22Rv1 (cell line): ENCODE measurements at regions not wholly inside any gene's neighbourhood (a gene's known extent, or its start where the extent isn't known, plus 50 kb on each side); places are given as distances from the start of the nearest gene placed in this dataset.
"Not testable (repeated sequence)": the region's sequence is repeated elsewhere in the genome, so short reads cannot be mapped to it uniquely, and the experiment has no call there.

ENCODE experiments used
- H3K27ac ChIP-seq: fragments of 450-650 bp; 2 replicates; pipeline ENCODE4 v1.5.1; 2017
- ZFX ChIP-seq: fragments of 450-650 bp; IDR thresholded peaks from 2 replicates; pipeline ENCODE4 v1.6.1; 2017; ENCODE audit warnings: antibody characterized with exemption, borderline replicate concordance
- TF ChIP-seq, protein P1 (sequence below): fragments of 450-650 bp; IDR thresholded peaks from 2 replicates; pipeline ENCODE4 v1.5.1; 2017; ENCODE audit warnings: mild to moderate bottlenecking

DNA sequence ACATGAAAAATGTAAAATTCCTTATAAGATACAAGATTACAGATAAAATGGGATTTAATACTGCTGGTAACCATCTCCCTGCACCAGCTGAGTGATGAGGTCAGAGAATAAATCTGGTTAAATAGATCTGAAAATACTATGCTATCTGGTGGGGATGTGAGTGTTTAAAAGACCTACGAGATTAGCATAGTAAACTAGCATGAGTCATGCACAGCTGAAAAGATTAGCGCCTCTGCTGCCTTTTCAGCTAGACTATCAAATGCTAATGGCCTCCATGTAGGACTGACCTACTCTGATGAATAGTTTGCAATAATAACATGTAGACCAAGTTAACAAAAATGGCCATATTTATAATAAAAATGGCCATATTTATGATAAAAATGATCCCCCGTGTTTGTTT lies 553.3 kb downstream of the C6orf118 start:
- no peak overlapping the region for H3K27ac ChIP-seq
- TF ChIP-seq, protein P1, sequence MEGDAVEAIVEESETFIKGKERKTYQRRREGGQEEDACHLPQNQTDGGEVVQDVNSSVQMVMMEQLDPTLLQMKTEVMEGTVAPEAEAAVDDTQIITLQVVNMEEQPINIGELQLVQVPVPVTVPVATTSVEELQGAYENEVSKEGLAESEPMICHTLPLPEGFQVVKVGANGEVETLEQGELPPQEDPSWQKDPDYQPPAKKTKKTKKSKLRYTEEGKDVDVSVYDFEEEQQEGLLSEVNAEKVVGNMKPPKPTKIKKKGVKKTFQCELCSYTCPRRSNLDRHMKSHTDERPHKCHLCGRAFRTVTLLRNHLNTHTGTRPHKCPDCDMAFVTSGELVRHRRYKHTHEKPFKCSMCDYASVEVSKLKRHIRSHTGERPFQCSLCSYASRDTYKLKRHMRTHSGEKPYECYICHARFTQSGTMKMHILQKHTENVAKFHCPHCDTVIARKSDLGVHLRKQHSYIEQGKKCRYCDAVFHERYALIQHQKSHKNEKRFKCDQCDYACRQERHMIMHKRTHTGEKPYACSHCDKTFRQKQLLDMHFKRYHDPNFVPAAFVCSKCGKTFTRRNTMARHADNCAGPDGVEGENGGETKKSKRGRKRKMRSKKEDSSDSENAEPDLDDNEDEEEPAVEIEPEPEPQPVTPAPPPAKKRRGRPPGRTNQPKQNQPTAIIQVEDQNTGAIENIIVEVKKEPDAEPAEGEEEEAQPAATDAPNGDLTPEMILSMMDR: no peak
- TF ChIP-seq ZFX: no peak

DNA sequence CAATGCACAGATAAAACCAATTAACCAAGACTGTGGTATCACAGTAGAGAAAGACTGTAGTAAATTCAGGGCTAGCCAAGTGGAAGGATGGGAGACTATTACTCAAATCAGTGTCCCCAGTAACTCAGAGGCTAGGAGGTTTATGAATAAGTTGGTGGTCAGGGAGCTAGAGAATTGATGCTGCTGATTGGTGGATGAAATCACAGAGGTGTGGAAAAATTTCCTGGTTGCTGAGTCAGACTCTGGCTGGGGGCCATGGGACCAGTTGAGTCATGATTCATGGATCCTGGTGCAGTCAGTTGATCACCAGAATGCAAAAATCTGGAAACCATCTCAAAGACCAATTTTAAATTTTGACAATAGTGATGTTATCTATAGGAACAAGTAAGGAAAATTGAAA lies 555.9 kb downstream of the C6orf118 start:
- TF ChIP-seq, protein P1: no peak
- TF ChIP-seq ZFX: no peak
- H3K27ac ChIP-seq: no peak overlapping the region

DNA sequence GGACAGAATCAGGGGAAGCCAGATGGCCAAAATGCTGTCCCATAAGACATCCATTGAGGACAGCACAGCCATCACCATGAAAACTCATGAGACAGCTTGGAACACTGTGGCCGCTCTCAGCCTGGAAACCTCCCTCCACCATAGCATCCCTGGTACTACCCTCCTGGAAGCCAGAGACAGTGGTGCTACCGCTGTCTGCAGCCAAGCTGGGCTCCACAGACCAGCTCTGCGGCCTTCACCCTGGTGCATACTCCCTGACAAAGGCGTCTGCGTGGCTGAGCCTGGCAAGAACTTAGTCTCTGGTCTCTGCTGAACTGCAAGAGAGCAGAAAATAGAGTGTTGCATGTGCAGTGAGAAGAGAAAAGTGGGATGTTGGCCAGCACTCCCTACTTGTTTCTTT lies 558.0 kb downstream of the C6orf118 start:
- no peak overlapping the region for H3K27ac ChIP-seq
- TF ChIP-seq, protein P1: no peak
- no peak for TF ChIP-seq ZFX

DNA sequence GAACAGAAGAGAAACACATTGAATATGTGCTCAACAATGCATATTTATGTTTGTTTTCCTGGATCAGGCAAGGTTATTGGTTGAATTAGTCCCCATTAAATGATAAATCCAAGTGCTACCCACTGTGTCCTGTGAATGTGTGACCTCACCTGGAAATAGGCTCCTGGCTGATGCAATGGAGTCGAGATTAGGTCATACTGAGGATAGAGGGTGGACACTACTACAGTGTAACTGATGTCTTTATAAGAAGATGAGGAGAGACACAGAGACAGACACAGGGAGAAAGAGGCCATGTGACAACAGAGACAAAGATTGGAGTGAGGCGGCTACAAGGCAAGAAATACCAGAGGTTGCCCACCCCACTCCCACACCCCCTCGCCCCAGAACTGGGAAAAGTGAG lies 559.3 kb downstream of the C6orf118 start:
- TF ChIP-seq, protein P1: no peak
- no peak for TF ChIP-seq ZFX
- H3K27ac ChIP-seq: no peak overlapping the region

DNA sequence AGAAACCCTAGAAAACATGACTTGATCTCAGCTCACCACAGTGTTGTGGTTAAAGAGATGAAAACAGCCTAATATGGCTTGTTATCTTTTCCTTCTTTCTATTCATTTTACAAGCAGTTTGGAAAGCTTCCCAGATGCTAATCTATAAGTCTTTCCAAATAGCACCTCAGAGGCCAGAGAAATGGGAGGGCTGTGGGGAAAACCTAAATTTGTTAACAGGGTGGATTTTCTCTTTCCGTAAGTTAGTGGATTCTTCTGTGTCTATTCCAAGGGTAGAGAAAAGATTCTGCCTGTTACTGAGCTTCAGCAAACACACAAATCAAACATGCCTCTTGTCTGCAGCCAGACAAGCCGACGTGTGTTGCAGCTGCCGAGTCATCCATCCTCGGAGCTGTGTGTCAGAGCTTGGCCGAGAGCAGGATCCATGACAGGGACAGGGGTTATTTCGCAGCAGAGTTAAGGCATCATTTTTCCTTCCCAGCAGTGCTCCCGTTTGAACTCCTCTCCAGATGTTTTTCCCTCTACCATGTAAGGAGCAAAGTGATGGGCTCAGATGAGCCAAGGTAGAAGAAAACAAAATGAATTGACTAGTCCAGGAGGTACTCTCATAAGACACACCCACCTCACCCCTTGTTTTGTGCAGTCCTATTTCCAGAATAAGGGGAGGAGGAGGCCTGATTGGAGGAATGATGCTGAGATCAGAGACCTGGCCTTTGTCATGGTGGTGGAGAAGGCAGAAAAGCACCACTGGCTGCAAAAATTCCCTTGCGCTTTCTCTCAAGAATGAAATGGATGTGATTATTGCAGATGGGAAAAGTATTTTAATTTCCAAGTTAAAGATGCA lies 560.0 kb downstream of the C6orf118 start:
- H3K27ac ChIP-seq: no peak overlapping the region
- TF ChIP-seq ZFX: no peak

DNA sequence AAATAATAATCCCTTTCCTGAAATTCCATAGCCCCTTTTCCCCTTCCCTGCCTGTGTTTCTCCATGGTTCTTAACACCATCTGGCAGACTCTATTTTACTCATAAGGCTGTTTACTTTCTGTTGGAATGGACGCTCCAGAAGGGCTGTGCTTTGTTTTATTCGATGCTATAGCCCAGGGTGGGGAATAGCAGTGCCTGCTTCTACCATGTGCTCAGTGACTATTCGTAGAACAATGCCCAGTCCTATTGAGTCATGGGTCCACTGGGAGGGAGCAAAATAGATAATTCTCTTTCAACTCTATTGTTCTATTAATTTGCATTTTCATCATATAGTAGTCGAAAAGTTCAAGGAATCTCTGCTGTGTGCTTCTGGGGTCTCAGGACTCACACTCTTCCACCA lies 565.1 kb downstream of the C6orf118 start:
- H3K27ac ChIP-seq: no peak overlapping the region
- TF ChIP-seq, protein P1: no peak
- no peak for TF ChIP-seq ZFX

DNA sequence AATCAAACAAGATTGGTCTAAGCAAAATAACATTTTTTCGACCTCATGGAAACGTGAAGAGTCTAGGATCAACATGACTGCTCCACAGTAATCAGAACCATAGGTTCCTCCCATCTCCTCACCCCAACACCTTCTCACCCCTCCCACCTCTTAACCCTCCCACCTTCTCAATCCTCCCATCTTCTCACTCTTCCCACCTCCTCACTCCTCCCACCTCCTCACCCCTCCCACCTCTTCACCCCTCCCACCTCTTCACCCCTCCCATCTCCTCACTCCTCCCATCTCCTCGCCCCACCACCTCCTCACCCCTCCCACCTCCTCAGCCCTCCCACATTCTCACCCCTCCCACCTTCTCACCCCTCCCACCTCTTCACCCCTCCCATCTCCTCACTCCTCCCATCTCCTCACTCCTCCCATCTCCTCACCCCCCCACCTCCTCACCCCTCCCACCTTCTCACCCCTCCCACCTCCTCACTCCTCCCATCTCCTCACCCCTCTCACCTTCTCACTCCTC lies 567.4 kb downstream of the C6orf118 start:
- no peak overlapping the region for H3K27ac ChIP-seq
- TF ChIP-seq ZFX: no peak
- TF ChIP-seq, protein P1: no peak

DNA sequence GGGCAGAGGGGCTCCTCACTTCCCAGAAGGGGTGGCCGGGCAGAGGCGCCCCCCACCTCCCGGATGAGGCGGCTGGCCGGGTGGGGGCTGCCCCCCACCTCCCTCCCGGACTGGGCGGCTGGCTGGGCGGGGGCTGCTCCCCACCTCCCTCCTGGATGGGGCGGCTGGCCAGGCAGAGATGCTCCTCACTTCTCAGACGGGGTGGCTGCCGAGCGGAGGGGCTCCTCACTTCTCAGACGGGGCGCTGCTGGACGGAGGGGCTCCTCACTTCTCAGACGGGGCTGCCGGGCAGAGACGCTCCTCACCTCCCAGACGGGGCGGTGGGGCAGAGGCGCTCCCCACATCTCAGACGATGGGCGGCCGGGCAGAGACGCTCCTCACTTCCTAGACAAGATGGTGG lies 573.3 kb downstream of the C6orf118 start:
- H3K27ac ChIP-seq: not testable (repeated sequence)
